Stimulated activated CD8-positive, alpha-beta memory T cell treated with anti-CD3 and anti-CD28 coated beads, Interleukin-12 subunit alpha, Interleukin-12 subunit beta, amount 100 ng/mL, for 24 hours (primary cell): ENCODE measurements at regions not wholly inside any gene's neighbourhood (a gene's known extent, or its start where the extent isn't known, plus 50 kb on each side); places are given as distances from the start of the nearest gene placed in this dataset.
"Not testable (repeated sequence)": the region's sequence is repeated elsewhere in the genome, so short reads cannot be mapped to it uniquely, and the experiment has no call there.

Source experiments
- DNase-seq: peaks from one replicate; pipeline ENCODE4 v3.0.0-alpha.2; 2020; ENCODE audit errors: extremely low read depth

DNA sequence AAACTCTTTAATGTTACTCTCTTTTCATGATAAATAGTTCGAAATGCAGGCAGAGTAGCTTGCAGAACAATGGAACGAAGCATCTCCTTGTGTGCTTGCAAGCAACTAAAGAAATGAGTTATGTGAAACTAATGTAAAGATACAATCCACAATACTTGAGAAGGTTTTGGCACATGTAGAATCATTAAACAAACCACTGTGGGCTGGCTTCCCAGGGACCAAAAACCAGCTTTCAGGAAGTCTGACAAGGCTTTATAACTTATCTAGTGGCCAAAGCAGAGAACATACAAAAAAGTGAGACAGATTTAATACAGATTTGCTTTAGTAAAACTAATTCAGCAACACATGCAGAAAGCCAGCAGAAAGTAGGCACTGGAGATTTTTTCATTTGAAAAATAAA is 1673.8 kb upstream of the AGA start:
- no peak for DNase-seq

GRCh38 chr4:179116581-179116980 is 1674.3 kb upstream of the AGA start:
- no peak for DNase-seq

DNA sequence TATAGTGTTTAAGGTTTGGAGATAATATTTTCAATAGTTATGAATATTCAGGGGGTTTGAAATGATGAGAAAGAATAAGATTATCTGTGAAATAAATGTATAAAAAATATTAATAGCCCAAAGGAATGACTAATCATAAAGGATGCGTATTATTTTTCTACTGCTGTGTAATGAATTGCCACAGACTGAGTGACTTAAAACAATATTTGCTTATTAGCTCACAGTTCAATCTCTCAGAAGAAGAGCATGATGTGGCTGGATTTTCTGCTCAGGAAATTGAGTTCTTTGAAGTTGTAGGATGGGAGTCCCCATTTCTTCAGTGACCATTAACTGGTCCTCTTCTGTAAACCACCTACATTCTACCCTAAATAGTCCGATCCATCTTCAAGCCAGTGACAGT is 1680.8 kb upstream of the AGA start:
- DNase-seq = no peak

- no peak for DNase-seq
These were observed 1682.2 kb upstream of the AGA start for GRCh38 chr4:179124419-179124818.

DNA sequence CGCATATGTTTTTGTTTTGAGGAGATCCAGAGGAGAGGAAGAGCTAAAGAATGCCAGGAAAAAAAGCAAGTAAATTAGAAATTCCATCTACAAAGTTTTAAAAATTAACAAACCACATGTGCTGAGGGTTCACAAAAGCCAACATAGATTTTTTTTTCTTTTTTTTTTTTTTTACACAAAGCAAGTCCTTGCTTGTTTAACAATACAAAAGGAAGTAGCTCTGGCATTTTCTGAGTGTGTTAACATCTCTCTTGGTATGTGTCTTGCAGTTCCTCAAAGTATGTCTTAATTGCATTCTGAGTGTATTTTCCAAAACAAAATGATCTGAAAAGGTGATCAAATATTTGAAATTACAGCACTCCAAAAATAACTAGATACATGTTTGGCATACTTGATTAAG is 1682.7 kb upstream of the AGA start:
- DNase-seq = no peak

- no peak for DNase-seq
These were observed 1683.6 kb upstream of the AGA start for GRCh38 chr4:179125870-179126269.

GRCh38 chr4:179128299-179128698 is 1686.1 kb upstream of the AGA start:
- DNase-seq = no peak

GRCh38 chr4:179130122-179130714 is 1688.0 kb upstream of the AGA start:
- no peak for DNase-seq

- DNase-seq = no peak
These were observed 1703.7 kb upstream of the AGA start for GRCh38 chr4:179145746-179146525.

- no peak for DNase-seq
These were observed 1709.5 kb upstream of the AGA start for GRCh38 chr4:179151770-179152169.

- no peak for DNase-seq
These were observed 1720.9 kb upstream of the AGA start for GRCh38 chr4:179163147-179163546.

GRCh38 chr4:179164267-179164999 is 1722.2 kb upstream of the AGA start:
- DNase-seq = no peak

DNA sequence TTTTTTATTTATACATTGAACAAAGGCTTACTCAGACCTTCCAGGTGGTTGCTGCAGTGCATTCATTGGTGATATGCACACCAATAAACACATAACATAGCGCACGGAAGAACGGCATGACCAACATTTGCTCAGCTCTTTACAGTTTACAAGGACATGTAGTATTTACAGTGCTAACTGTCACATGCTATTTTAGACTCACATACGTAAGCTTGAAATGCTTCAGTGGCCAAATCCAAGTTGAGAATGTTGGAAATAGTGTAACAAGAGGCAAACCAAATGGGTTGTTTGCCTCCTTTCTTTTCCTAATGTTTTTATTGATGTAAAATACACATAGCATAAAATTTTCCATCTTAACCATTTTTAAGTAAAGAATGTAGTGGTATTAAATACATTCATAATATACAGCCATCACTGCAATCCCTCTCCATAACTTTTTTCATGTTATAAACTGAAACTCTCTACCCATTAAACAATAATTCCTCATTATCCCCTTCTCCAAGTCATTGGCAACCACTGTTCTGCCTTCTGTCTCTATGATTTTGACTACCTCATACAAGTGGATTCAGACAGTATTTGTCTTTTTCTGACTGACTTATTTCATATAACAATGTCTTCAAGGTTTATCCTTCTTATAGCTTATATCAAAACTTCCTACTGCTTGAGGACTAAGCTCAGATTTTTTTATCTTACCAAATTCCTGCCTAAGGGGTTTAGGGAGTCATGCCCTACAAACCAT is 1722.9 kb upstream of the AGA start:
- DNase-seq = no peak

GRCh38 chr4:179165862-179166261 is 1723.6 kb upstream of the AGA start:
- no peak for DNase-seq

DNA sequence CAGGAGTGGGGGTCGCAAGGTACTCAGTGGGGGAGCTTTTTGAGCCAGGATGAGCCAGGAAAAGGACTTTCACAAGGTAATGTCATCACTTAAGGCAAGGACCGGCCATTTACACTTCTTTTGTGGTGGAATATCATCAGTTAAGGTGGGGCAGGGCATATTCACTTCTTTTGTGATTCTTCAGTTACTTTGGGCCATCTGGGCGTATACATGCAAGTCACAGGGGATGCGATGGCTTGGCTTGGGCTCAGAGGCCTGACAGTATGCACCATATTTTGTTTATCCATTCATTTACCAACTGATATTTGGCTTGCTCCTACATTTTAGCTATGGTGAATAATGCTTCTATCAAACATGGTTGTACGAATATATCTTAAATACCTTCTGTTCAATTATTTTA is 1728.1 kb upstream of the AGA start:
- DNase-seq = not testable (repeated sequence)

DNA sequence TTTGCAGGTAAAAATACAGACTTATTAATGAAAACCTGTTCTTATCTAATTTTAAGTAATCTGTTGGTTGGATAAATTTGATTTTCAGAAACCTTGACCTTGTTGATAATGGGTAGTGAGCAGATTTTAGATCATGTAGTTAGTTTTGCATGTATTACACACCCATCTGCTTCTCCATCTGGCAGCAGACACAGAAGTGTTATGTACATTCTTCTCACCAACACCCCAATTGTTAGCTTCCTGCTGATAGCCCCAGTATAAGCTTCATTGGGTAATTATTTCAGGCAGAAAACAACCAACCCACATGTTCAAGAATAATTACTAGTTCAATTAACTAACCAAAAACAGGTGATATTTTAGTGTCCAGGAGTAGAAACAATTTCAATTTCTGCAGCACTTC is 1740.5 kb upstream of the AGA start:
- DNase-seq = no peak

DNA sequence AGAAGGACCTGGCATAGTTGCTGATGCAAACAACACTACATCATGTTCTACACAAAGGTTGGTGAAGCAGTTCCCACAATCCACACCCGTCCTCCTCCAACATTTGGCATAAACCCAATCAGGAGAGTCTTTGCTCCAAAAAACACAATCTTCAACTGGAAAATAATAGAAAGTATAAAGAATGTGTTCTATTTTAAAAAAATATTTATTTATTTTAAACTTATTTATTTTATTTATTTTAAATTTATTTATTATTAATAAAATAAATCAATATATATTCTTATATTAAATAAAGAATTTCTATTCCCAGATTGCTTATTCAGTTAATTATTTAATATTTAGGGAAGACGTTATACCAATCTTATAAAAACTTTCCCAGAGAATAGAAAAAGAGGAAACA is 1753.7 kb upstream of the AGA start:
- DNase-seq = no peak

GRCh38 chr4:179196511-179196910 is 1754.3 kb upstream of the AGA start:
- no peak for DNase-seq

GRCh38 chr4:179200681-179201080 is 1758.4 kb upstream of the AGA start:
- DNase-seq = no peak

DNA sequence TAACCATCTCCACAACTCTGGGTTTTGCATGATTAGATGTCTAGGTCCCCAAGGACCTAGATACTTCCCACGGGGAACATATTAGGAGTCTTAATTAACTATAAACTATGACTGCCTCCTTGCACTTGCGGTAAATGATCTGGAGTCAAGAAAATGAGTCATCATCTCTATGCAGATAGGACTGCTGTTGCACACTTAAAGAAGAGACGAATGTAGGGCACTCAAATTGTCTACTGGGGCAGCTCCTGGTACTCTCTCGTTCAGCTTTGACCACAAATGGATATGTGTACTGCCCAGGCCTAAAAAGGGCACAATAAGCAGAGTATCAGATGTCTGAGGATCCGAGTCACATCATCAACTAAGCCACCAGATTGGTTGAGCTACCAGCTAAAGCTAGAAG is 1783.4 kb upstream of the AGA start:
- no peak for DNase-seq

- no peak for DNase-seq
These were observed 1806.6 kb upstream of the AGA start for GRCh38 chr4:179248821-179249220.

DNA sequence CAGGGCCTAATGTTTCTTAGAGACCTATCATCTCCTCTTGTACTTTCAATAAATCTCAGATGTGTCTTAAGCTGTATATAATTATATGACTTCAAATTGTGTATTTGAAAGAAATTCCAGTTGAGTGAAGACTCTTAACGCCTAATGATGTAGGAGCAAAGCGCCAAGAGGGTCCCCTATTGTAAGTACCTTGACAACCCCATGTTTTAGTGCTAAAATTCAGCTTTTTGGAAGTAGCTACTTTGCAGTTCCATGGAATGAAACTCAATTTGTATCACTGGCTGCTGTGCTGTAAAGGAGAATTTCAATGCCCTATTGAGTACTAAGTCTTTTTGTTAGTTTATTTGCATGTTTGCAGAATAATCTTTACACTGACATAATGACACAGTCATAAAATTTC is 1826.6 kb upstream of the AGA start:
- no peak for DNase-seq
